Astrocyte of the cerebellum (primary cell): ENCODE measurements at regions not wholly inside any gene's neighbourhood (a gene's known extent, or its start where the extent isn't known, plus 50 kb on each side); places are given as distances from the start of the nearest gene placed in this dataset.

ENCODE experiments used
- DNase-seq: peaks from one replicate; pipeline ENCODE4 v3.0.0-alpha.2; 2011; ENCODE audit warnings: low read depth
- H3K4me3 ChIP-seq: 2 replicates; pipeline ENCODE4 v1.5.1; 2011; ENCODE audit warnings: mild to moderate bottlenecking, low read depth, low read length, moderate library complexity
- CTCF ChIP-seq: IDR thresholded peaks from 2 replicates; pipeline ENCODE4 v1.5.1; 2012; ENCODE audit warnings: low read length, low read depth, moderate library complexity, mild to moderate bottlenecking; ENCODE audit errors: missing control alignments
- in situ Hi-C: cut with HindIII; loops from 2 replicates; pipeline ENCODE4 v1.10.0; 2017; ENCODE audit warnings: low sequenced_read_pairs

GRCh38 chr4:131137196-131137595, 2011.9 kb upstream of the PCDH10 start:
- in situ Hi-C loops, result no loop called here
- no peak for DNase-seq
- no peak for TF ChIP-seq CTCF
- no peak overlapping the region for H3K4me3 ChIP-seq

DNA sequence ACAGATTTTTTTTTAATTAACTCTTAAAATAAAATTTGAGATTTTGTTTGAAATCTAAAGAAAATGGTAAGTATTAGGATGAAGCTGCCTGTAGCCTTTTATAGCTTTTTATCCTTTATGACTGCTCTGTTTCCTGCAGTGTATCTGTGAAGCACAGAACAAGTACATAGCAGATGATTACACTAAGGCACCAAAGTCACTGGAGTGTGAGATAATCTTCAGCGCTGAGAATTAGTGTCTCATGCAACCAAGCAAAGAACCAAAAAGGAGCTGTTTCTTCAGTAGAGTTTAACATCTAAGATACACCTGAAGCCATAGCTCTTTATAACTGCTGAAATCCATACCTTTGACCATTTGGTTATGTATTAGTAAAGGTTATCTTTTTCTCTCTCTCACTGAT, 1989.8 kb upstream of the PCDH10 start:
- no peak overlapping the region for H3K4me3 ChIP-seq
- in situ Hi-C loops, result no loop called here
- no peak for TF ChIP-seq CTCF

GRCh38 chr4:131192318-131192717, 1956.8 kb upstream of the PCDH10 start:
- no peak overlapping the region for H3K4me3 ChIP-seq
- no peak for DNase-seq
- in situ Hi-C loops, result no loop called here
- TF ChIP-seq CTCF, result no peak

More for the DNA sequence above, 1989.8 kb upstream of the PCDH10 start:
- no peak for DNase-seq

- no peak overlapping the region for H3K4me3 ChIP-seq
- TF ChIP-seq CTCF, result no peak
- no peak for DNase-seq
- in situ Hi-C loops, result no loop called here
Measured at GRCh38 chr4:131207589-131207988, 1941.5 kb upstream of the PCDH10 start.

- in situ Hi-C loops, result no loop called here
- H3K4me3 ChIP-seq, result no peak overlapping the region
- no peak for TF ChIP-seq CTCF
- DNase-seq, result no peak
Measured at GRCh38 chr4:131248314-131248713, 1900.8 kb upstream of the PCDH10 start.

DNA sequence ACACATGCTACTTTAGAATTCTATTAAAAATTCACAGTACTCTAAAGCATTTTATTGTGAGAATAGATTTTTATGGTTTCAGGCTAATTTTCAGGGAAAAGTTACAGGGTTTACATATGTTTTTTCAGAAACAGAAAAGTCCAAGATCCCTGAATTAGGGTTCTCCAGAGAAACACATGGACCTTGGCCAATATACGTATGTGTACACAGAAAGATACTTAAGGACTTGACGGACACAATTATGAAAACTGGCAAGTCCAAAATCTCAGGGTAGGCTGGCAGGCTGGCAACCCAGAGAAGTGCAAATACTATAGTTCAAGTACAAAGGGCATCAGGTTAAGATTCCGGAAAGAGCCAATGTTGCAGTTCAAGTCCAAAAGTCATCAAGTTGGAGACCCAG, 1897.8 kb upstream of the PCDH10 start:
- DNase-seq, result no peak
- no peak for TF ChIP-seq CTCF
- in situ Hi-C loops, result no loop called here
- no peak overlapping the region for H3K4me3 ChIP-seq

- no peak for TF ChIP-seq CTCF
- DNase-seq, result no peak
- H3K4me3 ChIP-seq, result no peak overlapping the region
- in situ Hi-C loops, result no loop called here
Measured at GRCh38 chr4:131257241-131257640, 1891.9 kb upstream of the PCDH10 start.
